ENCODE measurements at regions not wholly inside any gene's neighbourhood (a gene's known extent, or its start where the extent isn't known, plus 50 kb on each side); places are given as distances from the start of the nearest gene placed in this dataset.

DNA sequence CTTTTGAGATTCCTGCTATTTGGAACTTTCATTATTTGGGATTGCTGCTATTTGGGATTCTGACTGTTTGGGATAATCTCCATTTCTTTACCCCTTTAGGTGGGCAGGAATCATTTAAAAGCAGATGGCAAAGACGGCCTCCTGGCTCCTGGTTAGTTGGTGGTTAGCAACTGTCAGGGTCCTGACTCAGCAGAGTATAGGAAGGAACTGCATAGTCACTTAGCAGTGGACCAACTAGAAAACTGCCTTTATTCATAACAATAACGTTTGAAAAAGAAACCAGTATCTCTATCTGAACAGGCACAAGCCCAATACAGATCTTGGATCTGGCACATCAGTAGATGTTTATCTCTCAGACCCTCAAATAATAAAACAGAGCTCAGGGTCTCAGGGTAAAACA is 469.7 kb upstream of the FGF16 start:
- Histone ChIP-seq H3K36me3 (ENCODE audit: insufficient read depth, low read length) (no peaks in the 10 kb centered on the region), H3K27ac (ENCODE audit: low read length) (no peak overlapping the region), H3K27me3 (ENCODE audit: insufficient read depth, low read depth, low read length) (no peaks in the 10 kb centered on the region), H3K9me2 (ENCODE audit: insufficient read depth, low read length) (no peaks in the 10 kb centered on the region), H3K79me2 (replicated peaks; ENCODE audit: insufficient read depth, low read length) (no peaks in the 10 kb centered on the region), H4K20me1 (ENCODE audit: insufficient read depth) (no peaks in the 10 kb centered on the region), H3K9ac (ENCODE audit: low read length) (no peak overlapping the region), H3K4me3 (ENCODE audit: low read length) (no peak overlapping the region), H3F3A (ENCODE audit: insufficient read depth, low read length, poor library complexity, severe bottlenecking) (no peaks in the 10 kb centered on the region), H3K4me2 (ENCODE audit: low read length) (no peak overlapping the region), H3K9me3 (ENCODE audit: low read length) (no peaks in the 10 kb centered on the region), H2AFZ (ENCODE audit: low read depth, low read length) (no peak overlapping the region)
- no peak for TF ChIP-seq CTCF (IDR thresholded peaks at IDR 0.05; ENCODE audit: poor library complexity, severe bottlenecking)
- TF ChIP-seq RAD21 (conservative IDR thresholded peaks at IDR 0.05), result no peak
- no peak for TF ChIP-seq POLR2AphosphoS5 (IDR thresholded peaks at IDR 0.05)
- no peak for TF ChIP-seq SMC3 (conservative IDR thresholded peaks at IDR 0.05; ENCODE audit: poor library complexity)
- no peak for TF ChIP-seq TAF1 (IDR thresholded peaks at IDR 0.05; ENCODE audit: low read depth)
- no peak for TF ChIP-seq EZH2 (IDR thresholded peaks at IDR 0.05; ENCODE audit: borderline replicate concordance, insufficient read depth, low read length, poor library complexity, severe bottlenecking)
- no peak for TF ChIP-seq MXI1 (conservative IDR thresholded peaks at IDR 0.05; ENCODE audit: poor library complexity, severe bottlenecking)
- TF ChIP-seq REST (IDR thresholded peaks at IDR 0.05; ENCODE audit: borderline replicate concordance), result no peak
- TF ChIP-seq EP300 (conservative IDR thresholded peaks at IDR 0.05; ENCODE audit: poor library complexity, severe bottlenecking), result no peak

- no peak overlapping the region for H3K4me2 ChIP-seq (ENCODE audit: low read length)
- H3K4me3 ChIP-seq (ENCODE audit: low read length), result no peak overlapping the region
- H3K27ac ChIP-seq (ENCODE audit: low read length), result no peak overlapping the region
- no peak overlapping the region for H3K9ac ChIP-seq (ENCODE audit: low read length)
- H3K79me2 ChIP-seq (replicated peaks; ENCODE audit: insufficient read depth, low read length), result no peaks in the 10 kb centered on the region
- H3K27me3 ChIP-seq (ENCODE audit: insufficient read depth, low read depth, low read length), result no peaks in the 10 kb centered on the region
- H2AFZ ChIP-seq (ENCODE audit: low read depth, low read length), result no peak overlapping the region
- TF ChIP-seq SMC3 (conservative IDR thresholded peaks at IDR 0.05; ENCODE audit: poor library complexity) (no peak), MXI1 (conservative IDR thresholded peaks at IDR 0.05; ENCODE audit: poor library complexity, severe bottlenecking) (no peak), REST (IDR thresholded peaks at IDR 0.05; ENCODE audit: borderline replicate concordance) (no peak), EP300 (conservative IDR thresholded peaks at IDR 0.05; ENCODE audit: poor library complexity, severe bottlenecking) (no peak), EZH2 (IDR thresholded peaks at IDR 0.05; ENCODE audit: borderline replicate concordance, insufficient read depth, low read length, poor library complexity, severe bottlenecking) (no peak), POLR2AphosphoS5 (IDR thresholded peaks at IDR 0.05) (no peak), RAD21 (conservative IDR thresholded peaks at IDR 0.05) (no peak), TAF1 (IDR thresholded peaks at IDR 0.05; ENCODE audit: low read depth) (no peak), CTCF (IDR thresholded peaks at IDR 0.05; ENCODE audit: poor library complexity, severe bottlenecking) (no peak)
- H3K9me2 ChIP-seq (ENCODE audit: insufficient read depth, low read length), result no peaks in the 10 kb centered on the region
- H3K36me3 ChIP-seq (ENCODE audit: insufficient read depth, low read length), result no peaks in the 10 kb centered on the region
- no peaks in the 10 kb centered on the region for H4K20me1 ChIP-seq (ENCODE audit: insufficient read depth)
- H3K9me3 ChIP-seq (ENCODE audit: low read length), result no peaks in the 10 kb centered on the region
- no peaks in the 10 kb centered on the region for H3F3A ChIP-seq (ENCODE audit: insufficient read depth, low read length, poor library complexity, severe bottlenecking)
These were observed 459.8 kb upstream of the FGF16 start for GRCh38 chrX:76987381-76987780.

Measured in neural cell (in vitro differentiated cells).